ENCODE measurements at regions not wholly inside any gene's neighbourhood (a gene's known extent, or its start where the extent isn't known, plus 50 kb on each side); places are given as distances from the start of the nearest gene placed in this dataset.

GRCh38 chr13:58547419-58547818, 915.9 kb downstream of the PCDH17 start:
- Histone ChIP-seq H3K4me1 (ENCODE audit: control insufficient read depth in 4 of 4, insufficient read depth in 4 of 4, low read length in 3 of 4) (no peaks in the 10 kb centered on the region), H3K4me3 (ENCODE audit: low read depth in 1 of 3, low read length in 3 of 3) (no peak overlapping the region), H3K9ac (ENCODE audit: low read depth in 1 of 2, low read length in 2 of 2) (no peak overlapping the region), H3K27me3 (ENCODE audit: control insufficient read depth in 4 of 4, insufficient read depth in 4 of 4, low read length in 3 of 4) (no peaks in the 10 kb centered on the region), H3K9me3 (ENCODE audit: control insufficient read depth in 4 of 4, low read length in 3 of 4) (no peaks in the 10 kb centered on the region), H3K27ac (ENCODE audit: low read depth in 1 of 2, low read length in 2 of 2) (no peak overlapping the region), H3K36me3 (ENCODE audit: control insufficient read depth in 4 of 4, insufficient read depth in 3 of 4, low read depth in 1 of 4, low read length in 3 of 4) (no peaks in the 10 kb centered on the region)
- WGBS: 63% methylated on average over 1 of the region's 1 CpG
- TF ChIP-seq NR2F2 (IDR thresholded peaks at IDR 0.05): no peak
- no peak for DNase-seq (ENCODE audit: low spot score)

GRCh38 chr13:58566176-58566575, 934.6 kb downstream of the PCDH17 start:
- no peak overlapping the region for H3K4me3 ChIP-seq (ENCODE audit: low read depth in 1 of 3, low read length in 3 of 3)
- 69% methylated on average over 3 of the region's 3 CpGs for WGBS
- no peaks in the 10 kb centered on the region for H3K4me1 ChIP-seq (ENCODE audit: control insufficient read depth in 4 of 4, insufficient read depth in 4 of 4, low read length in 3 of 4)
- H3K27me3 ChIP-seq (ENCODE audit: control insufficient read depth in 4 of 4, insufficient read depth in 4 of 4, low read length in 3 of 4): no peaks in the 10 kb centered on the region
- H3K9me3 ChIP-seq (ENCODE audit: control insufficient read depth in 4 of 4, low read length in 3 of 4): no peaks in the 10 kb centered on the region
- H3K27ac ChIP-seq (ENCODE audit: low read depth in 1 of 2, low read length in 2 of 2): no peak overlapping the region
- H3K9ac ChIP-seq (ENCODE audit: low read depth in 1 of 2, low read length in 2 of 2): no peak overlapping the region
- no peak for DNase-seq (ENCODE audit: low spot score)
- H3K36me3 ChIP-seq (ENCODE audit: control insufficient read depth in 4 of 4, insufficient read depth in 3 of 4, low read depth in 1 of 4, low read length in 3 of 4): no peaks in the 10 kb centered on the region
- TF ChIP-seq REST (IDR thresholded peaks at IDR 0.05) (no peak), FOXA2 (IDR thresholded peaks at IDR 0.05) (no peak), ZBTB33 (IDR thresholded peaks at IDR 0.05) (no peak), HNF4A (conservative IDR thresholded peaks at IDR 0.05) (no peak), TAF1 (conservative IDR thresholded peaks at IDR 0.05) (no peak), YY1 (IDR thresholded peaks at IDR 0.05) (no peak), CTCF (IDR thresholded peaks at IDR 0.05; ENCODE audit: low read depth, low read length, missing input control) (no peak), MAX (IDR thresholded peaks at IDR 0.05) (no peak), EGR1 (IDR thresholded peaks at IDR 0.05; ENCODE audit: low read depth in 2 of 2) (no peak), GABPA (IDR thresholded peaks at IDR 0.05 in 1 of 2, conservative IDR thresholded peaks at IDR 0.05 in 1 of 2) (no peak), SP1 (IDR thresholded peaks at IDR 0.05) (no peak), NR2F2 (IDR thresholded peaks at IDR 0.05) (no peak), ATF3 (IDR thresholded peaks at IDR 0.05) (no peak), RAD21 (IDR thresholded peaks at IDR 0.05) (no peak), JUND (IDR thresholded peaks at IDR 0.05) (no peak), HNF4G (IDR thresholded peaks at IDR 0.05) (no peak), FOXA1 (IDR thresholded peaks at IDR 0.05) (no peak)
